HL-60 (cell line): ENCODE measurements at regions not wholly inside any gene's neighbourhood (a gene's known extent, or its start where the extent isn't known, plus 50 kb on each side); places are given as distances from the start of the nearest gene placed in this dataset.

Experiments
- DNase-seq, 2 experiments: peaks; one replicate each; pipeline ENCODE4 v3.0.0-alpha.2; 2010 to 2020; ENCODE audit warnings: low read depth in 1 of 2, low spot score in 1 of 2
- H3K27ac ChIP-seq: fragments of 250-450 bp; sonication (Bioruptor Pico); replicated peaks from 2 replicates; pipeline ENCODE4 v1.5.1; 2020; ENCODE audit warnings: mild to moderate bottlenecking, moderate library complexity
- H3K27me3 ChIP-seq: fragments of 250-450 bp; sonication (Bioruptor Pico); 2 replicates; pipeline ENCODE4 v1.5.1; 2021; ENCODE audit warnings: mild to moderate bottlenecking, moderate library complexity; ENCODE audit not compliant: insufficient read depth, poor library complexity, severe bottlenecking
- H3K4me3 ChIP-seq: replicated peaks from 2 replicates; pipeline ENCODE4 v1.5.1; 2011; ENCODE audit warnings: mild to moderate bottlenecking, control low read depth, low read length; ENCODE audit not compliant: insufficient read depth
- GABPA ChIP-seq: IDR thresholded peaks from 2 replicates; pipeline ENCODE4 v1.6.1; 2012; ENCODE audit warnings: low read depth
- POLR2AphosphoS5 ChIP-seq: IDR thresholded peaks from 2 replicates; pipeline ENCODE4 v1.6.1; 2012; ENCODE audit warnings: low read depth
- REST ChIP-seq: IDR thresholded peaks from 2 replicates; pipeline ENCODE4 v1.6.1; 2012; ENCODE audit warnings: low read depth; ENCODE audit not compliant: insufficient replicate concordance
- SPI1 ChIP-seq: IDR thresholded peaks from 2 replicates; pipeline ENCODE4 v1.6.1; 2012; ENCODE audit warnings: low read depth, mild to moderate bottlenecking, borderline replicate concordance
- TF ChIP-seq, protein P1 (sequence below): IDR thresholded peaks from one replicate; pipeline ENCODE4 v1.5.1; 2011; ENCODE audit warnings: low read length, control low read depth, inconsistent platforms; ENCODE audit not compliant: insufficient read depth

DNA sequence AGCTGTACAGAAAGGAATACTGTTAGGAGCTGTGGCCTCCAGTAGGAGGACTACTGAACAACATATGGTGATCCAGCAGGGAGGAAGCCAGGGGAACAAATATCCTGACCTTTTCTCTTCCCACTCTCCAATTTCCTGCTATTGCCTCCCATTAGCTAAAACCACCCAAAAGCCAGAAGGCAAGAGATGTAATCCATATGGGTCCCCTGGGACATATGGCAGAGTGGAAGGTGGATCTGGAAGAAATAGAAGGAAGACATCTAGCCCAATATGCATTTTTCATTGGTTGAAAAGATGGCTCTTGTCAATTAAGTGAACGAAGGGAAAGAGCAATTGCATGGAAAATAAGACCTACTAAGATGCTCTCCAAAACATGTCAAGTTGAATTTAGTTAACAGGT is 167.2 kb downstream of the CNTN3 start:
- DNase-seq, result no peak
- no peaks in the 10 kb centered on the region for H3K27me3 ChIP-seq
- H3K4me3 ChIP-seq, result no peak overlapping the region
- H3K27ac ChIP-seq, result no peak overlapping the region
- TF ChIP-seq SPI1 (no peak), GABPA (no peak), POLR2AphosphoS5 (no peak), REST (no peak)
- TF ChIP-seq, protein P1, sequence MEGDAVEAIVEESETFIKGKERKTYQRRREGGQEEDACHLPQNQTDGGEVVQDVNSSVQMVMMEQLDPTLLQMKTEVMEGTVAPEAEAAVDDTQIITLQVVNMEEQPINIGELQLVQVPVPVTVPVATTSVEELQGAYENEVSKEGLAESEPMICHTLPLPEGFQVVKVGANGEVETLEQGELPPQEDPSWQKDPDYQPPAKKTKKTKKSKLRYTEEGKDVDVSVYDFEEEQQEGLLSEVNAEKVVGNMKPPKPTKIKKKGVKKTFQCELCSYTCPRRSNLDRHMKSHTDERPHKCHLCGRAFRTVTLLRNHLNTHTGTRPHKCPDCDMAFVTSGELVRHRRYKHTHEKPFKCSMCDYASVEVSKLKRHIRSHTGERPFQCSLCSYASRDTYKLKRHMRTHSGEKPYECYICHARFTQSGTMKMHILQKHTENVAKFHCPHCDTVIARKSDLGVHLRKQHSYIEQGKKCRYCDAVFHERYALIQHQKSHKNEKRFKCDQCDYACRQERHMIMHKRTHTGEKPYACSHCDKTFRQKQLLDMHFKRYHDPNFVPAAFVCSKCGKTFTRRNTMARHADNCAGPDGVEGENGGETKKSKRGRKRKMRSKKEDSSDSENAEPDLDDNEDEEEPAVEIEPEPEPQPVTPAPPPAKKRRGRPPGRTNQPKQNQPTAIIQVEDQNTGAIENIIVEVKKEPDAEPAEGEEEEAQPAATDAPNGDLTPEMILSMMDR, result no peak

DNA sequence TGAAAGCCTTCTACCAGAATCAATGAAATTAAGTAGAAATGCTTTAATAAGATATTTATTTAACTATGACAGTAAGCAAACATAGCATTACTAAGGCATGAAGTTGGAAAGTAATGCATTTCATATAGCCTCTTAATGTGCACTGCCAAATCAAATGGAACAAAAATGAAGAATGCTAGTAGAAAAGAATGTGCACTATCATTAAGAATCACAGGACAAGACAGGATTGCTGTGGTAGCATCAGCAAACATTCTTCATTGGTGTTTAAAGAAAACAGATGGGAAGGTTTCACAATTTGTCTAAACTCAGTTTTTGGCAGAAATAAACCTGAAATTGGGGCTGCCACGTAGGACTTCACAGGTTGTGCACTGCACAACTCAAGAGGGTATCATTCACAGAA is 168.9 kb downstream of the CNTN3 start:
- Histone ChIP-seq H3K4me3 (no peak overlapping the region), H3K27me3 (no peaks in the 10 kb centered on the region), H3K27ac (no peak overlapping the region)
- DNase-seq, result no peak
- TF ChIP-seq GABPA (no peak), SPI1 (no peak), REST (no peak), POLR2AphosphoS5 (no peak)
- TF ChIP-seq, protein P1, result no peak

DNA sequence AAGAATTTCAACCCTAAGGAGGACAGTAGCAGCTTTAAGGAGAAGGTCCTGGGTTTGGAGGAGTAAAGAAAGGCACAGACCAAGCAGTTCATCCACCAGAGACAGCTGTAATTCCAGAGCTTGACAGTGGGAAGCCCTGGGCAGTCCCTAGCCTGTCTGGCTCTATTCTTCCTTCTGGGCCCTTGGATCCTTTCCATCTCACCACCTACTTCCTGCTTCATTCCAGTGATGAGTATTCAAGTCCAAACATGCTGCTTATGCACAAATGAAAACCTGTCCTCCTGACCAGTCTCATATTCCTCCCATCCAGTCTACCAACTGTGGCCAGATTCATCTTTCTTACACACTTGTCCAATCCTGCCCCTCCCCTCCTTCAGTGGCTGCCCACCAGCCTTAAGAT is 171.4 kb downstream of the CNTN3 start:
- no peak overlapping the region for H3K27ac ChIP-seq
- no peak for DNase-seq
- H3K4me3 ChIP-seq, result no peak overlapping the region
- TF ChIP-seq GABPA (no peak), REST (no peak), SPI1 (no peak), POLR2AphosphoS5 (no peak)
- TF ChIP-seq, protein P1, result no peak
- H3K27me3 ChIP-seq, result no peaks in the 10 kb centered on the region
